ENCODE measurements at regions not wholly inside any gene's neighbourhood (a gene's known extent, or its start where the extent isn't known, plus 50 kb on each side); places are given as distances from the start of the nearest gene placed in this dataset.

DNA sequence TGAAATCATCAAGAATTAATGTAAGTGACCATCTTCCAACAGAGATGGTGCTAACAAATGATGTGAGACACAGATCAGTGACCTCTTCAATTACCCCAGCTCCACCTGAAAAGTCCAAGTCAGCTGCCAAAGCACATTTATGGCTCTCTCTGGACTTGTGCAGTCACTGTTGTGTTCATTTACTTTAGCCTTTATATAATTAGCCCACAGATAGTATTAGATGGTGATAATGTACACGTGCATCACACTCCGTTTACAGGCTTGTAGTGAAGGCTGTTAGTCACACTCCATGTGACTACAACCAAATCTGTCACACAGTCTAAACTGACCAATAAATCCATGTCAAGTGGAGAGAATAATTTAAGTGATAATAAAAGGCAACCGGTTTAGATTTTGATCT, 331.5 kb upstream of the IL12A start:
- TF ChIP-seq POLR2A (IDR thresholded peaks at IDR 0.05) (no peak), EP300 (IDR thresholded peaks at IDR 0.05) (no peak)
- TF ChIP-seq, protein P1, sequence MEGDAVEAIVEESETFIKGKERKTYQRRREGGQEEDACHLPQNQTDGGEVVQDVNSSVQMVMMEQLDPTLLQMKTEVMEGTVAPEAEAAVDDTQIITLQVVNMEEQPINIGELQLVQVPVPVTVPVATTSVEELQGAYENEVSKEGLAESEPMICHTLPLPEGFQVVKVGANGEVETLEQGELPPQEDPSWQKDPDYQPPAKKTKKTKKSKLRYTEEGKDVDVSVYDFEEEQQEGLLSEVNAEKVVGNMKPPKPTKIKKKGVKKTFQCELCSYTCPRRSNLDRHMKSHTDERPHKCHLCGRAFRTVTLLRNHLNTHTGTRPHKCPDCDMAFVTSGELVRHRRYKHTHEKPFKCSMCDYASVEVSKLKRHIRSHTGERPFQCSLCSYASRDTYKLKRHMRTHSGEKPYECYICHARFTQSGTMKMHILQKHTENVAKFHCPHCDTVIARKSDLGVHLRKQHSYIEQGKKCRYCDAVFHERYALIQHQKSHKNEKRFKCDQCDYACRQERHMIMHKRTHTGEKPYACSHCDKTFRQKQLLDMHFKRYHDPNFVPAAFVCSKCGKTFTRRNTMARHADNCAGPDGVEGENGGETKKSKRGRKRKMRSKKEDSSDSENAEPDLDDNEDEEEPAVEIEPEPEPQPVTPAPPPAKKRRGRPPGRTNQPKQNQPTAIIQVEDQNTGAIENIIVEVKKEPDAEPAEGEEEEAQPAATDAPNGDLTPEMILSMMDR (IDR thresholded peaks at IDR 0.05): no peak
